HTR-8/SVneo (cell line): ENCODE measurements at regions not wholly inside any gene's neighbourhood (a gene's known extent, or its start where the extent isn't known, plus 50 kb on each side); places are given as distances from the start of the nearest gene placed in this dataset.
"Not testable (repeated sequence)": the region's sequence is repeated elsewhere in the genome, so short reads cannot be mapped to it uniquely, and the experiment has no call there.

Experiments used
- DNase-seq: peaks from one replicate; pipeline ENCODE4 v3.0.0; 2011; ENCODE audit warnings: low spot score, mixed read lengths; ENCODE audit not compliant: insufficient read length
- FAIRE-seq: peaks from 2 replicates; lab custom pipeline; 2011; peaks lifted over from hg19 to GRCh38; lab: Jason Lieb, UNC

GRCh38 chrX:150268839-150269355 lies 94.2 kb upstream of the MAMLD1 start:
- no peak for DNase-seq
- FAIRE-seq = no peak

GRCh38 chrX:150269605-150270254 lies 93.4 kb upstream of the MAMLD1 start:
- FAIRE-seq (no peak), DNase-seq (no peak)

- FAIRE-seq (no peak), DNase-seq (no peak)
Observed at GRCh38 chrX:150270622-150271021, 92.5 kb upstream of the MAMLD1 start.

- DNase-seq, FAIRE-seq: not testable (repeated sequence)
Observed at GRCh38 chrX:150273575-150274294, 89.4 kb upstream of the MAMLD1 start.

GRCh38 chrX:150282953-150283352 lies 80.2 kb upstream of the MAMLD1 start:
- FAIRE-seq = no peak
- no peak for DNase-seq

GRCh38 chrX:150291014-150291413 lies 72.1 kb upstream of the MAMLD1 start:
- DNase-seq (no peak), FAIRE-seq (no peak)

GRCh38 chrX:150293311-150294013 lies 69.7 kb upstream of the MAMLD1 start:
- no peak for FAIRE-seq

GRCh38 chrX:150298841-150299551 lies 64.1 kb upstream of the MAMLD1 start:
- FAIRE-seq = no peak
- no peak for DNase-seq

More at GRCh38 chrX:150293311-150294013, 69.7 kb upstream of the MAMLD1 start:
- DNase-seq = no peak

GRCh38 chrX:150299579-150299978 lies 63.5 kb upstream of the MAMLD1 start:
- DNase-seq = no peak
- FAIRE-seq = no peak

GRCh38 chrX:150303386-150304097 lies 59.6 kb upstream of the MAMLD1 start:
- DNase-seq = no peak
- no peak for FAIRE-seq

GRCh38 chrX:150306002-150306401 lies 57.1 kb upstream of the MAMLD1 start:
- DNase-seq (no peak), FAIRE-seq (no peak)

- no peak for FAIRE-seq
Observed at GRCh38 chrX:150308041-150308440, 55.1 kb upstream of the MAMLD1 start.

GRCh38 chrX:150308532-150309157 lies 54.5 kb upstream of the MAMLD1 start:
- no peak for DNase-seq

More at GRCh38 chrX:150308041-150308440, 55.1 kb upstream of the MAMLD1 start:
- DNase-seq = no peak

GRCh38 chrX:150310417-150310816 lies 52.7 kb upstream of the MAMLD1 start:
- FAIRE-seq (no peak), DNase-seq (no peak)

More at GRCh38 chrX:150308532-150309157, 54.5 kb upstream of the MAMLD1 start:
- no peak for FAIRE-seq

GRCh38 chrX:150310881-150311280 lies 52.2 kb upstream of the MAMLD1 start:
- DNase-seq (no peak), FAIRE-seq (no peak)

- FAIRE-seq (no peak), DNase-seq (no peak)
Observed at GRCh38 chrX:150312931-150313330, 50.2 kb upstream of the MAMLD1 start.
